HG02852 (cell line): ENCODE measurements at regions not wholly inside any gene's neighbourhood (a gene's known extent, or its start where the extent isn't known, plus 50 kb on each side); places are given as distances from the start of the nearest gene placed in this dataset.

Experiments
- ATAC-seq: cut with Tn5 transposase; IDR thresholded peaks from one replicate; pipeline ENCODE4 v1.9.1; 2021; ENCODE audit warnings: mild to moderate bottlenecking, moderate library complexity; ENCODE audit not compliant: unreplicated experiment

- no peak for ATAC-seq
Measured at GRCh38 chr10:1939016-1939415, 201.7 kb upstream of the ADARB2 start.

GRCh38 chr10:1938317-1938716 lies 201.0 kb upstream of the ADARB2 start:
- no peak for ATAC-seq

GRCh38 chr10:1935912-1936311 lies 198.6 kb upstream of the ADARB2 start:
- no peak for ATAC-seq

GRCh38 chr10:1933215-1933614 lies 195.9 kb upstream of the ADARB2 start:
- no peak for ATAC-seq

GRCh38 chr10:1932692-1933094 lies 195.4 kb upstream of the ADARB2 start:
- ATAC-seq: no peak

GRCh38 chr10:1928606-1929005 lies 191.3 kb upstream of the ADARB2 start:
- no peak for ATAC-seq

GRCh38 chr10:1923998-1924397 lies 186.7 kb upstream of the ADARB2 start:
- no peak for ATAC-seq

- no peak for ATAC-seq
Measured at GRCh38 chr10:1923586-1923985, 186.3 kb upstream of the ADARB2 start.

GRCh38 chr10:1920941-1921340 lies 183.6 kb upstream of the ADARB2 start:
- no peak for ATAC-seq

- ATAC-seq: no peak
Measured at GRCh38 chr10:1920127-1920526, 182.8 kb upstream of the ADARB2 start.

GRCh38 chr10:1911771-1912170 lies 174.4 kb upstream of the ADARB2 start:
- ATAC-seq: no peak

GRCh38 chr10:1903982-1904381 lies 166.7 kb upstream of the ADARB2 start:
- no peak for ATAC-seq

- no peak for ATAC-seq
Measured at GRCh38 chr10:1896153-1896552, 158.8 kb upstream of the ADARB2 start.

- ATAC-seq: no peak
Measured at GRCh38 chr10:1895691-1896090, 158.4 kb upstream of the ADARB2 start.

- no peak for ATAC-seq
Measured at GRCh38 chr10:1894912-1895311, 157.6 kb upstream of the ADARB2 start.

- no peak for ATAC-seq
Measured at GRCh38 chr10:1893941-1894340, 156.6 kb upstream of the ADARB2 start.

GRCh38 chr10:1886039-1886438 lies 148.7 kb upstream of the ADARB2 start:
- ATAC-seq: no peak

GRCh38 chr10:1882728-1883127 lies 145.4 kb upstream of the ADARB2 start:
- no peak for ATAC-seq

- no peak for ATAC-seq
Measured at GRCh38 chr10:1882180-1882579, 144.9 kb upstream of the ADARB2 start.

GRCh38 chr10:1881636-1882035 lies 144.3 kb upstream of the ADARB2 start:
- ATAC-seq: no peak

- ATAC-seq: no peak
Measured at GRCh38 chr10:1874533-1874932, 137.2 kb upstream of the ADARB2 start.

- ATAC-seq: no peak
Measured at GRCh38 chr10:1873661-1874315, 136.5 kb upstream of the ADARB2 start.

- ATAC-seq: no peak
Measured at GRCh38 chr10:1872151-1872726, 134.9 kb upstream of the ADARB2 start.
